GM20000 (cell line): ENCODE measurements at regions not wholly inside any gene's neighbourhood (a gene's known extent, or its start where the extent isn't known, plus 50 kb on each side); places are given as distances from the start of the nearest gene placed in this dataset.

Experiments
- DNase-seq: peaks from one replicate; pipeline ENCODE4 v3.0.0; 2012; ENCODE audit warnings: low spot score
- TF ChIP-seq, protein P1 (sequence below): IDR thresholded peaks from 2 replicates; pipeline ENCODE4 v1.5.1; 2012; ENCODE audit warnings: mild to moderate bottlenecking, control low read depth; ENCODE audit errors: extremely low read depth, missing control alignments

DNA sequence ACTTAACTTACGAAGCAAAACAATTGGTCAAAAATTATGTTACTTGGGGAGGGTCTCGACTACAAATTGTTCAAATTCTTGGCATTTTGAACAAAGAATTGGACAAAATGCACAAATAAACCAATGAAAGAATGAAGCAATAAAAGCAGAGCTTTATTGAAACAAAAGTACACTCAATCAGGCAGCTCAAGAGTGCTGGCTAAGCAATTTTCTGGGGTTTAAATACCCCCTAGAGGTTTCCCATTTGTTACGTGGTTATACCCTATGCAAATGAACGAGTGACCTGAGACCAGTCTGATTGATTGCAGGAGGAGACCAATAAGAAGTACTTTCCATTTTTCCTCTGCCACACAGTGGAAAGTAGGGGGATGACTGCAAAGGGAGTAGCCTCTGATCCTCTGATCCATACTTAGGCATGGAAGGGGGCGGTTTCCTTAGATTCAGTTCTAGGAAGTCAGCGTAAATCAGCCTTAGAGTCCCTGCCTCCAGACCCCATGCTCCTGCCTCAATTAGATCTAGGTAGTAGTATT is 228.6 kb downstream of the EFNB2 start:
- TF ChIP-seq, protein P1, sequence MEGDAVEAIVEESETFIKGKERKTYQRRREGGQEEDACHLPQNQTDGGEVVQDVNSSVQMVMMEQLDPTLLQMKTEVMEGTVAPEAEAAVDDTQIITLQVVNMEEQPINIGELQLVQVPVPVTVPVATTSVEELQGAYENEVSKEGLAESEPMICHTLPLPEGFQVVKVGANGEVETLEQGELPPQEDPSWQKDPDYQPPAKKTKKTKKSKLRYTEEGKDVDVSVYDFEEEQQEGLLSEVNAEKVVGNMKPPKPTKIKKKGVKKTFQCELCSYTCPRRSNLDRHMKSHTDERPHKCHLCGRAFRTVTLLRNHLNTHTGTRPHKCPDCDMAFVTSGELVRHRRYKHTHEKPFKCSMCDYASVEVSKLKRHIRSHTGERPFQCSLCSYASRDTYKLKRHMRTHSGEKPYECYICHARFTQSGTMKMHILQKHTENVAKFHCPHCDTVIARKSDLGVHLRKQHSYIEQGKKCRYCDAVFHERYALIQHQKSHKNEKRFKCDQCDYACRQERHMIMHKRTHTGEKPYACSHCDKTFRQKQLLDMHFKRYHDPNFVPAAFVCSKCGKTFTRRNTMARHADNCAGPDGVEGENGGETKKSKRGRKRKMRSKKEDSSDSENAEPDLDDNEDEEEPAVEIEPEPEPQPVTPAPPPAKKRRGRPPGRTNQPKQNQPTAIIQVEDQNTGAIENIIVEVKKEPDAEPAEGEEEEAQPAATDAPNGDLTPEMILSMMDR: no peak
- no peak for DNase-seq

DNA sequence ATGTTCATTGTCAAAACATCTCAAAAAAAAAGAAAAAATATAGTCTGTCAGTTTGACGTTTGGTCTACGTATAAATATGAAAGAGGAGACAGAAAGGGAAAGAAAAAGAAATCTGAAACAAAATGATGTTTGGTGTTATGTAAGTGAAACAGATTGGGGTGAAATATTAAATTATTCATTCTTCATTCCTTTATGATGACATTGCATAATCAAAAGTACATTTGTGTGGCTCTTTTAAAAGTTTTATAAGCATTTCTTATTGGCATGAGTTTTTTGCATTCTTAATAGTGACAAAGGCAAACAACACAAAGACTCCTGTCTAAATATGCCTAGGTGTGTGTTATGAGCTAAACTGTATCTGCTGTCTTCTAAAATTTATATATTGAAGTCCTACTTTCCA is 232.6 kb downstream of the EFNB2 start:
- no peak for DNase-seq
- TF ChIP-seq, protein P1: no peak

DNA sequence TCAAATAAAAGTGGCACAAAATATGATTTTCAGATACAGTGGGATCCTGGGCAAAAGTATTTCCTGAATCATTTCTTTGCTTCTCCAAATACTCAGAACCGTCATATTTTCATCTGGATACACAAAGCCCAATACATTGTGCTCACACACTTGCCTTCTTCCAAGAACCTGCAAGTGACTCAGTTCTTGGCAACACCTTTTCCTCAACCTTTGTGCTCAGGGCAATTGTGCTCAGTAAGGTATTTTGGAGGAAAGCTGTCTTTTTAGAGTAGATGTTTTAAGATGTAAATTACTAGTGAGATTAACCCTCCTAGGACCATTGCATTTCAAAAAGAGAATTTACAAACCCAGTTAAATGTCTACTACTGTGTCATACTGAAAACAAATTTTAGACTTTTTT is 233.5 kb downstream of the EFNB2 start:
- no peak for DNase-seq

DNA sequence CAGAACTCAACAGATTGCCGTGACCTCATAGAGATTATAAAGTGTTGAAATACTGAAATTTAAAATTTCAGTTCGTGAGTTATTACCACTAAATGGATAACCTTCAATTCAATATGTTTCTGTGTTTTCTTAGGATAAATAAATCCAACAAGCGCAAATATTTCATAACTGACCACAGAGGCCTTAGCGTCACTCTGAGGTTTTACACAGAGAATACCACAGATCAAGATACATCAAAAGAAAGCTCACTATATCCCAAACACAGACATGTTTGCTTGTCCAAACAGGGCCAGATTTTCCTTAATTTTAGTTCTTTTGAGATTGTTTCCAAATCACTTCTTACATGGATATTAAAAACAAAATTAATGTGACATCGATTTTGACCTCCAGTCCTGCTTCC is 235.8 kb downstream of the EFNB2 start:
- TF ChIP-seq, protein P1: no peak
- DNase-seq: no peak

More for the DNA sequence above, 233.5 kb downstream of the EFNB2 start:
- TF ChIP-seq, protein P1: no peak

DNA sequence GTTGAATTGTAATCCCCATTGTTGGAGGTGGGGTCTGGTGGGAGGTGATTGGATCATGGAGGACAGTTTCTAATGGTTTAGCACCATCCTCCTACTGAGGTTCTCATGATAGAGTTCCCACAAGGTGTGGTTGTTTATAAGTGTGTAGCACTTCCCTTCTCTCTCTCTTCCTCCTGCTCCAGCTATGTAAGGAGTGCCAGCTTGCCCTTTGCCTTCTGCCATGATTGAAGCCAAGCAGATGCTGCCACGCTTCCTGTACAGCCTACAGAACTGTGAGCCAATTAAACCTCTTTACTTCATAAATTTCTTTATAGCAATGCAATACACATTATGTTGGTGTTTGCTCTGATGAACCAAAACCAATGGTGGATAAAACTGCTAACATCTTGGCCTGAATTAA is 238.2 kb downstream of the EFNB2 start:
- TF ChIP-seq, protein P1: no peak

DNA sequence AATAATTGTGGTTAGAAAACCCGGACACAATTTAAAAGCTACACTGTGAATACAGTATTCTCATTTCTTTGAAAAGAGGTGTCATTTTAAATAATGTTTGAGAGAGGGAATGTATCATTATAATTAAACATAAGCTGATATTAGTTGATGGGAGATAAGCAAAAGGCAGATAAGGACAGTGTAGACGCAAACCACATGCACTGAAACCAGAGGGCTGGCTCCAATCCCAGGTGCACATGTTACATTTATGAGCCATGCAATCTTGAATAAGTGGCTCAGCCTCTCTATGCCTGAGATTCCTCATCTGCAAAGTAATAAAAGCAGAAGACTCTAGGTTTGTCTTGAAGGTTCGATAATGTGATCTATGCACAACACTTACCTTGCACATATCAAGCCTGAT is 238.7 kb downstream of the EFNB2 start:
- DNase-seq: no peak
- TF ChIP-seq, protein P1: no peak

More for the DNA sequence above, 238.2 kb downstream of the EFNB2 start:
- no peak for DNase-seq

DNA sequence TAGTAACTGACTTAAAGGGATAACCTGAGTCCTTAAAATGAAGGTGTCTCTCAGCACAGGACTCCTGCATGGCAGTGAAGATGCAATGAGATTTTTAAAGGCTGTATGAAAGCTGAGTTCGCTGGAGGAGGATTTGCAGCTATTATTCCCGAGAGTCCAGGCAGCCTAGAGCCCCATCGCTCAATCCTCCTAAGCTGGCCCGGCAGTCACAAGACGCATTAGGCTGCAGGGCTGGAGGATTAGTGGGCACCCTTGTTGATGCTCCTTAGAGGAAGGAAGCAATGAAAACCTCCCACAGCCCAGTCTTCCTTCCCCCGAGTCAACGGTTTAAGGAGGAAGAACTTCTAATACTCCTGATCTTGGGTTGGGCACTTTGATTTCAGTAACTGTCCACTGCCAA is 239.5 kb downstream of the EFNB2 start:
- TF ChIP-seq, protein P1: no peak
- no peak for DNase-seq
